Keratinocyte (primary cell): ENCODE measurements at regions not wholly inside any gene's neighbourhood (a gene's known extent, or its start where the extent isn't known, plus 50 kb on each side); places are given as distances from the start of the nearest gene placed in this dataset.

ENCODE experiments used
- DNase-seq: peaks from one replicate; pipeline ENCODE4 v3.0.0-alpha.2; 2011; ENCODE audit warnings: low read depth, missing footprints, low spot score
- FAIRE-seq: peaks from 2 replicates; lab custom pipeline; 2011; peaks lifted over from hg19 to GRCh38; lab: Jason Lieb, UNC
- H2AFZ ChIP-seq: 2 replicates; pipeline ENCODE4 v1.6.0; 2012; ENCODE audit warnings: low read length, control low read depth, inconsistent platforms; ENCODE audit not compliant: control insufficient read depth
- H3K27ac ChIP-seq: 2 replicates; pipeline ENCODE4 v1.5.1; 2011; ENCODE audit warnings: low read length; ENCODE audit not compliant: control insufficient read depth, insufficient read depth
- H3K27me3 ChIP-seq: 3 replicates; pipeline ENCODE4 v1.6.0; 2011; ENCODE audit warnings: low read length; ENCODE audit not compliant: control insufficient read depth, insufficient read depth; ENCODE audit errors: extremely low read depth
- H3K36me3 ChIP-seq, 2 experiments: 2 replicates in 1 of 2; 3 replicates in 1 of 2; pipeline ENCODE4 v1.5.1; 2011; ENCODE audit warnings: low read length in 2 of 2, mild to moderate bottlenecking in 1 of 2; ENCODE audit not compliant: control insufficient read depth in 2 of 2, insufficient read depth in 2 of 2; ENCODE audit errors: extremely low read depth in 1 of 2
- H3K4me1 ChIP-seq: 3 replicates; pipeline ENCODE4 v1.5.1; 2011; ENCODE audit warnings: low read length; ENCODE audit not compliant: control insufficient read depth, insufficient read depth; ENCODE audit errors: extremely low read depth
- H3K4me2 ChIP-seq: 3 replicates; pipeline ENCODE4 v1.6.0; 2011; ENCODE audit warnings: low read depth, low read length; ENCODE audit not compliant: control insufficient read depth, insufficient read depth; ENCODE audit errors: extremely low read depth
- H3K4me3 ChIP-seq, 3 experiments: fragments of 200-600 bp in 1 of 3; sonication (generic) in 1 of 3; 2 replicates in 2 of 3; 3 replicates in 1 of 3; pipeline ENCODE4 v1.5.1; 2011 to 2016; ENCODE audit warnings: low read length in 3 of 3, mild to moderate bottlenecking in 3 of 3, control low read depth in 2 of 3, inconsistent platforms in 1 of 3, low read depth in 1 of 3, mixed read lengths in 1 of 3, mixed run types in 1 of 3, moderate library complexity in 1 of 3; ENCODE audit not compliant: control insufficient read depth in 2 of 3, insufficient read depth in 2 of 3; ENCODE audit errors: extremely low read depth in 1 of 3
- H3K79me2 ChIP-seq: 2 replicates; pipeline ENCODE4 v1.6.0; 2012; ENCODE audit warnings: low read length; ENCODE audit not compliant: control insufficient read depth, insufficient read depth
- H3K9ac ChIP-seq: 3 replicates; pipeline ENCODE4 v1.6.0; 2011; ENCODE audit warnings: low read length; ENCODE audit not compliant: control insufficient read depth, insufficient read depth; ENCODE audit errors: extremely low read depth
- H3K9me1 ChIP-seq: 3 replicates; pipeline ENCODE4 v1.6.0; 2011; ENCODE audit warnings: low read length; ENCODE audit not compliant: control insufficient read depth, insufficient read depth; ENCODE audit errors: extremely low read depth
- H3K9me3 ChIP-seq: 2 replicates; pipeline ENCODE4 v1.5.1; 2012; ENCODE audit warnings: low read depth, low read length; ENCODE audit not compliant: control insufficient read depth
- H4K20me1 ChIP-seq: 3 replicates; pipeline ENCODE4 v1.6.0; 2011; ENCODE audit warnings: low read length; ENCODE audit not compliant: control insufficient read depth, insufficient read depth; ENCODE audit errors: extremely low read depth
- CTCF ChIP-seq, 3 experiments: IDR thresholded peaks in 1 of 3; conservative IDR thresholded peaks in 1 of 3; optimal IDR thresholded peaks in 1 of 3; 2 replicates in 2 of 3; 3 replicates in 1 of 3; pipeline versions ENCODE3 to v1.5.1; 2011; ENCODE audit warnings: low read length in 3 of 3, mild to moderate bottlenecking in 3 of 3, moderate library complexity in 2 of 3, control low read depth in 1 of 3, inconsistent platforms in 1 of 3; ENCODE audit not compliant: insufficient read depth in 2 of 3; ENCODE audit errors: extremely low read depth in 1 of 3
- EZH2 ChIP-seq: IDR thresholded peaks from one replicate; pipeline ENCODE4 v1.6.1; 2012; ENCODE audit warnings: inconsistent platforms, mild to moderate bottlenecking, low read length, moderate library complexity
- dilution Hi-C: fragments of 300-500 bp; cut with MboI; formaldehyde crosslinking; loops from one replicate; pipeline ENCODE4 v1.7.0; 2020; ENCODE audit warnings: low sequenced_read_pairs; ENCODE audit not compliant: extremely low pct_ligation_motif_present

- H3K4me1 ChIP-seq = peaks cover 14% of the 10 kb centered on the region
- DNase-seq = no peak
- no peak overlapping the region for H2AFZ ChIP-seq
- TF ChIP-seq CTCF (optimal IDR thresholded peaks at IDR 0.05 in 1 of 3, IDR thresholded peaks at IDR 0.05 in 1 of 3, conservative IDR thresholded peaks at IDR 0.05 in 1 of 3; ENCODE audit: extremely low read depth in 1 of 3, insufficient read depth in 2 of 3, low read length in 3 of 3) = no peak
- TF ChIP-seq EZH2 = no peak
- no peak overlapping the region for H3K4me2 ChIP-seq
- no peaks in the 10 kb centered on the region for H3K9me1 ChIP-seq
- FAIRE-seq = no peak
- no peak overlapping the region for H3K4me3 ChIP-seq
- no peak overlapping the region for H3K27ac ChIP-seq
- dilution Hi-C loops = no loop called here
- no peaks in the 10 kb centered on the region for H4K20me1 ChIP-seq
- no peak overlapping the region for H3K9ac ChIP-seq
- no peaks in the 10 kb centered on the region for H3K36me3 ChIP-seq
- peaks cover 1% of the 10 kb centered on the region for H3K9me3 ChIP-seq
- H3K27me3 ChIP-seq = no peaks in the 10 kb centered on the region
- no peaks in the 10 kb centered on the region for H3K79me2 ChIP-seq
Observed at GRCh38 chr6:139705284-139705683, 330.8 kb upstream of the CITED2 start.

- H3K9ac ChIP-seq = no peak overlapping the region
- no peak overlapping the region for H3K4me2 ChIP-seq
- no peaks in the 10 kb centered on the region for H4K20me1 ChIP-seq
- H3K4me1 ChIP-seq = peaks cover 9% of the 10 kb centered on the region
- H2AFZ ChIP-seq = no peak overlapping the region
- dilution Hi-C loops = no loop called here
- FAIRE-seq = no peak
- no peaks in the 10 kb centered on the region for H3K27me3 ChIP-seq
- H3K27ac ChIP-seq = no peak overlapping the region
- H3K4me3 ChIP-seq = no peak overlapping the region
- no peaks in the 10 kb centered on the region for H3K36me3 ChIP-seq
- no peak for DNase-seq
- H3K9me1 ChIP-seq = no peaks in the 10 kb centered on the region
- no peak for TF ChIP-seq CTCF (optimal IDR thresholded peaks at IDR 0.05 in 1 of 3, IDR thresholded peaks at IDR 0.05 in 1 of 3, conservative IDR thresholded peaks at IDR 0.05 in 1 of 3; ENCODE audit: extremely low read depth in 1 of 3, insufficient read depth in 2 of 3, low read length in 3 of 3)
- TF ChIP-seq EZH2 = no peak
- no peaks in the 10 kb centered on the region for H3K79me2 ChIP-seq
- peaks cover 1% of the 10 kb centered on the region for H3K9me3 ChIP-seq
Observed at GRCh38 chr6:139703780-139704179, 329.3 kb upstream of the CITED2 start.
